ENCODE measurements at regions not wholly inside any gene's neighbourhood (a gene's known extent, or its start where the extent isn't known, plus 50 kb on each side); places are given as distances from the start of the nearest gene placed in this dataset.

DNA sequence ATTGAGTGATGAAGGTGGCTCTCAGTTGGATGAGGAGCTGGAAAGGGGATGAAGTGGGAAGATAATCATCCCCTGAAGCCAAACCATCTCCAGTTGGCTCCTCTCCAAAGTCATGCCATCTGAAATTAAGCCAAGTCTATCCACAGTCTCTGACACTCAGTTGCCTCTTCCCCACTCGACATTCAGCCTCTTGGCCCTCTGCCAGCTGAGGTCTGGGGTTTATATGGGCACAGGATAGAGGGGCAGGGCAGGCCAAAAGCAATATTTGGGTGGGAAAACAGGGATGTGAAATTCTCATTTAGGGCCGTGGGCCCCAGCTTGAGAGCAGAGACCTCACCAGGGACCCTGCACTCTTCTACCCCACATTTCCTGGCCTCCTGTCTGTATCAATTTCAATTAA is 85.9 kb downstream of the SLITRK1 start:
- H3K4me3 ChIP-seq: no peak overlapping the region
- no peak for ATAC-seq
- no peak overlapping the region for H3K27ac ChIP-seq
- WGBS, 2 donors (ENCODE audit: low coverage in 1 of 2): 46 to 76% methylated on average over 2 of the region's 2 CpGs
- no peak for TF ChIP-seq POLR2A (IDR thresholded peaks at IDR 0.05)
- no peak for TF ChIP-seq POLR2AphosphoS5 (IDR thresholded peaks at IDR 0.05)
- no peak for TF ChIP-seq CTCF (IDR thresholded peaks at IDR 0.05)
- no peak for TF ChIP-seq EP300 (IDR thresholded peaks at IDR 0.05)
- H3K36me3 ChIP-seq: no peaks in the 10 kb centered on the region
- no peaks in the 10 kb centered on the region for H3K9me3 ChIP-seq
- H3K27me3 ChIP-seq: no peaks in the 10 kb centered on the region
- H3K4me1 ChIP-seq: no peaks in the 10 kb centered on the region

DNA sequence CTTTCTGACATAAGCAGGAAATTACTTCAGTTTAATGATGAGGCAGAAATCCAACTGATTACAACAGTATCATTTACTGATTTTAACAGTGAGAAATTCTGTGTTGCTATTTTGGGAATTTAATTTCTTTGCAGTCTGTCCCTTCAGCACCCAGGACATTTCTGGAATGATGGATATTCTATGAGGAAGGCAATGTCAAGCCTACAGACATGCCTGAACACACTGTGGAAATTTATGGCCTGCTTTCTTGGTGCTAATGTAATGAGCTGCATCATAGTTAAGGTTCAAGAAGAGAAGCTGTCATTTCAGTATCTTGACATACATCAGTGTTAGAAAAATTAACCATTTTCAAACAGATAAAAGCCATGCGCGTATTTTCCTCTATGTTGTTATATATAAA is 87.7 kb downstream of the SLITRK1 start:
- 90 to 91% methylated on average over 2 of the region's 2 CpGs for WGBS, 2 donors (ENCODE audit: low coverage in 1 of 2)
- Histone ChIP-seq H3K4me1 (no peaks in the 10 kb centered on the region), H3K9me3 (no peaks in the 10 kb centered on the region), H3K4me3 (no peak overlapping the region), H3K36me3 (no peaks in the 10 kb centered on the region), H3K27me3 (no peaks in the 10 kb centered on the region), H3K27ac (no peak overlapping the region)
- ATAC-seq: no peak
- TF ChIP-seq POLR2A (IDR thresholded peaks at IDR 0.05): no peak
- no peak for TF ChIP-seq CTCF (IDR thresholded peaks at IDR 0.05)
- no peak for TF ChIP-seq EP300 (IDR thresholded peaks at IDR 0.05)
- no peak for TF ChIP-seq POLR2AphosphoS5 (IDR thresholded peaks at IDR 0.05)

GRCh38 chr13:83780227-83780626 is 102.0 kb downstream of the SLITRK1 start:
- H3K4me3 ChIP-seq: no peak overlapping the region
- H3K4me1 ChIP-seq: no peaks in the 10 kb centered on the region
- no peak overlapping the region for H3K27ac ChIP-seq
- H3K27me3 ChIP-seq: no peaks in the 10 kb centered on the region
- no peaks in the 10 kb centered on the region for H3K36me3 ChIP-seq
- H3K9me3 ChIP-seq: no peaks in the 10 kb centered on the region
- 69 to 84% methylated on average over 3 to 5 of the region's 6 CpGs for WGBS, 2 donors (ENCODE audit: low coverage in 1 of 2)
- TF ChIP-seq CTCF (IDR thresholded peaks at IDR 0.05) (no peak), POLR2AphosphoS5 (IDR thresholded peaks at IDR 0.05) (no peak)
- no peak for ATAC-seq

DNA sequence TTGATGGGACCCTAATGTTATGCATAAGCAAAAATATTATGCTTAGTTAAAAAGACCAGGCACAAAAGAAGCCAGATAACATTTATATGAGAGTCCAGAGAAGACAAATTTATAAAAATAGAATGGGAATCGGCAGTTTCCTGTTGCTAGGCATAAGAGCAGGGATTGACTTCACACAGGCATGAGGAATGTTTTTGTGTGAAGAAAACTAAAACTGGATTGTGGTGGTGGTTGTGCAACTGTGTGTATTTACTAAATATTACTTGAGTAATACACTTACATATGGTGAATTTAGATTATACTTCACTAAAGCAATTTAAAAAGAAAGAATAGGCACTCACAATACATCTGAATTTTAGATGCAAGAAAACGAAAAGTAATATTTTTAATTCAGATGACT is 108.3 kb downstream of the SLITRK1 start:
- H3K27me3 ChIP-seq: no peaks in the 10 kb centered on the region
- H3K4me3 ChIP-seq: no peak overlapping the region
- no peak overlapping the region for H3K27ac ChIP-seq
- no peak for ATAC-seq
- WGBS, 2 donors (ENCODE audit: low coverage in 1 of 2): 54 to 71% methylated on average over 2 of the region's 2 CpGs
- TF ChIP-seq EP300 (IDR thresholded peaks at IDR 0.05) (no peak), POLR2AphosphoS5 (IDR thresholded peaks at IDR 0.05) (no peak), POLR2A (IDR thresholded peaks at IDR 0.05) (no peak), CTCF (IDR thresholded peaks at IDR 0.05) (no peak)
- no peaks in the 10 kb centered on the region for H3K36me3 ChIP-seq
- no peaks in the 10 kb centered on the region for H3K9me3 ChIP-seq
- H3K4me1 ChIP-seq: no peaks in the 10 kb centered on the region

GRCh38 chr13:83765796-83766195 is 116.5 kb downstream of the SLITRK1 start:
- no peaks in the 10 kb centered on the region for H3K36me3 ChIP-seq
- H3K27ac ChIP-seq: no peak overlapping the region
- TF ChIP-seq EP300 (IDR thresholded peaks at IDR 0.05) (no peak), CTCF (IDR thresholded peaks at IDR 0.05) (no peak), POLR2AphosphoS5 (IDR thresholded peaks at IDR 0.05) (no peak), POLR2A (IDR thresholded peaks at IDR 0.05) (no peak)
- 82 to 91% methylated on average over 1 of the region's 1 CpG for WGBS, 2 donors (ENCODE audit: low coverage in 1 of 2)
- no peaks in the 10 kb centered on the region for H3K4me1 ChIP-seq
- no peak overlapping the region for H3K4me3 ChIP-seq
- no peaks in the 10 kb centered on the region for H3K27me3 ChIP-seq
- no peaks in the 10 kb centered on the region for H3K9me3 ChIP-seq
- no peak for ATAC-seq

Measured in gastroesophageal sphincter (tissue), 4 donors.